ENCODE measurements at regions not wholly inside any gene's neighbourhood (a gene's known extent, or its start where the extent isn't known, plus 50 kb on each side); places are given as distances from the start of the nearest gene placed in this dataset.

- TF ChIP-seq, protein P1, sequence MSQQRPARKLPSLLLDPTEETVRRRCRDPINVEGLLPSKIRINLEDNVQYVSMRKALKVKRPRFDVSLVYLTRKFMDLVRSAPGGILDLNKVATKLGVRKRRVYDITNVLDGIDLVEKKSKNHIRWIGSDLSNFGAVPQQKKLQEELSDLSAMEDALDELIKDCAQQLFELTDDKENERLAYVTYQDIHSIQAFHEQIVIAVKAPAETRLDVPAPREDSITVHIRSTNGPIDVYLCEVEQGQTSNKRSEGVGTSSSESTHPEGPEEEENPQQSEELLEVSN (IDR thresholded peaks at IDR 0.05): no peak
- TF ChIP-seq TAF1 (IDR thresholded peaks at IDR 0.05; ENCODE audit: low read depth, low read length) (no peak), CTCF (IDR thresholded peaks at IDR 0.05; ENCODE audit: control extremely low read depth in 1 of 3, insufficient read depth in 1 of 3, low read depth in 1 of 3, low read length in 3 of 3) (no peak), CHD2 (IDR thresholded peaks at IDR 0.05; ENCODE audit: low read length) (no peak), RFX5 (IDR thresholded peaks at IDR 0.05; ENCODE audit: borderline replicate concordance, low read depth, low read length) (no peak), ATF3 (IDR thresholded peaks at IDR 0.05; ENCODE audit: insufficient read depth, low read depth, low read length) (no peak), FOSL1 (IDR thresholded peaks at IDR 0.05; ENCODE audit: insufficient read depth, low read depth, low read length) (no peak), ZNF274 (IDR thresholded peaks at IDR 0.05; ENCODE audit: borderline replicate concordance, extremely low read depth, low read length) (no peak), CHD1 (IDR thresholded peaks at IDR 0.05; ENCODE audit: low read depth, low read length) (no peak), POLR2A (IDR thresholded peaks at IDR 0.05; ENCODE audit: control extremely low read depth in 1 of 2, low read depth in 2 of 2, low read length in 2 of 2) (no peak), POLR2AphosphoS5 (IDR thresholded peaks at IDR 0.05; ENCODE audit: low read depth, low read length) (no peak)
Measured at GRCh38 chr18:34531110-34531509, 179.0 kb upstream of the DTNA start.
